HG03460 (cell line): ENCODE measurements at regions not wholly inside any gene's neighbourhood (a gene's known extent, or its start where the extent isn't known, plus 50 kb on each side); places are given as distances from the start of the nearest gene placed in this dataset.

Source experiments
- ATAC-seq: cut with Tn5 transposase; IDR thresholded peaks from one replicate; pipeline ENCODE4 v1.9.1; 2021; ENCODE audit not compliant: unreplicated experiment

DNA sequence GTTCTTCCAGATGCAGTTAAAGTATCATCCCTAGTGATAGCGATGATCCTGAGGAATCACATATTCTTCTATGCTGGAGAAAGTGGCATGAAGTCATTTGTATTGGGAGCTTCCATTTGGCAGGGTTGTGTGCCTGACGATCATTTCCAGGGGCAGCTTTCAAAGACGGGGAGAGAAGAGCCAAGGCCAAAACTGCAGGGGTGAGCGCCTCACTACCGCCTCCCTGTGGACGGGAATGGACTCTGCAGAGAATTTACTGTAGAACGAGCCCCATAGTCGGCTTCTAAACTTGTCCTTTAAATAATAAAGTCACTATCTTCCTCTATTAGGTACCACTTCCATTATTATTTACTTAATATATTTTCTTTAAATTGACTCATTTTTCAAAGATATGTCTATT, 555.9 kb upstream of the TMEM132C start:
- no peak for ATAC-seq

DNA sequence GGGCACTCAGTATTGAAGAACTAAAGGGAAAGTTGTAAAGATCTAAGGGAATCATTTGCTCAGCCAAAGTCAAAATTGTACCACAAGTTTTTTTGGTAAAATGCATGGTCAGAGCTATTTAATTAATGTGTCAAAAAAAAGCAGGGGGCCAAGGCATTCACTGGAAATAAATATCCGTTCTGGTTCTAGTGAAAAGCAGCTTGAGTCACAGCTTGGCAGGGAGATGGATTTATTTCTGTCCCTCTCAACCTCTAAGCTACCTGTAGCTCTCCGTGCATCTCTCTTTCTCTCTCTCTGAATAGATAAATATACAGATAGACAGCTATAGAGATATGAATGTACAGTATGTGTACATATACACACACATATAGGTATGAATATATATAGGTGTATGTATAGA, 554.4 kb upstream of the TMEM132C start:
- no peak for ATAC-seq

- ATAC-seq: no peak
Measured at GRCh38 chr12:127716166-127716565, 550.8 kb upstream of the TMEM132C start.

GRCh38 chr12:127717278-127717677, 549.7 kb upstream of the TMEM132C start:
- no peak for ATAC-seq

- ATAC-seq: no peak
Measured at GRCh38 chr12:127720334-127720733, 546.6 kb upstream of the TMEM132C start.

GRCh38 chr12:127722611-127723010, 544.4 kb upstream of the TMEM132C start:
- no peak for ATAC-seq

- ATAC-seq: no peak
Measured at GRCh38 chr12:127723251-127723650, 543.7 kb upstream of the TMEM132C start.

GRCh38 chr12:127726671-127727315, 540.2 kb upstream of the TMEM132C start:
- ATAC-seq: no peak

GRCh38 chr12:127728285-127728684, 538.7 kb upstream of the TMEM132C start:
- ATAC-seq: no peak

- no peak for ATAC-seq
Measured at GRCh38 chr12:127728729-127729128, 538.2 kb upstream of the TMEM132C start.

- ATAC-seq: no peak
Measured at GRCh38 chr12:127729381-127729780, 537.6 kb upstream of the TMEM132C start.

DNA sequence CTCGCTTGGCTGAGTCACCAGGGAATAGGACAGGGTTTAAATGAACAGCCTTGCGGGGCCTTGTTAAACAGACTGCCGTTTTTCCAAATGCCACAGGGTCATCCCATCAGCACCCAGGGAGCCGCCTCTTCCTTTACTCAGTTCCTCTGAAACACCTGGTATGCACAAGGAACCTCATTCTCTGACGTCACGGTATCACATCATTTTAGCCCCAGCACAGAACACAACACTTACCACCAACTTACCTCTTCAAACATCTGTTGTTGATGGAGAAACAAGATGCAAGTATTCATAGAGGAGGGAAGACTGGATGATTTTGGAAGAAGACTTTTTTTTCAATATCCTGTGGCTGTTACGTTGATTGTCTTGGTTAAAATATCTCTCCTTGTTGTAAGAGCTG, 535.3 kb upstream of the TMEM132C start:
- no peak for ATAC-seq

- no peak for ATAC-seq
Measured at GRCh38 chr12:127742231-127742630, 524.7 kb upstream of the TMEM132C start.

GRCh38 chr12:127745469-127746212, 521.3 kb upstream of the TMEM132C start:
- no peak for ATAC-seq

- no peak for ATAC-seq
Measured at GRCh38 chr12:127749416-127749815, 517.6 kb upstream of the TMEM132C start.

DNA sequence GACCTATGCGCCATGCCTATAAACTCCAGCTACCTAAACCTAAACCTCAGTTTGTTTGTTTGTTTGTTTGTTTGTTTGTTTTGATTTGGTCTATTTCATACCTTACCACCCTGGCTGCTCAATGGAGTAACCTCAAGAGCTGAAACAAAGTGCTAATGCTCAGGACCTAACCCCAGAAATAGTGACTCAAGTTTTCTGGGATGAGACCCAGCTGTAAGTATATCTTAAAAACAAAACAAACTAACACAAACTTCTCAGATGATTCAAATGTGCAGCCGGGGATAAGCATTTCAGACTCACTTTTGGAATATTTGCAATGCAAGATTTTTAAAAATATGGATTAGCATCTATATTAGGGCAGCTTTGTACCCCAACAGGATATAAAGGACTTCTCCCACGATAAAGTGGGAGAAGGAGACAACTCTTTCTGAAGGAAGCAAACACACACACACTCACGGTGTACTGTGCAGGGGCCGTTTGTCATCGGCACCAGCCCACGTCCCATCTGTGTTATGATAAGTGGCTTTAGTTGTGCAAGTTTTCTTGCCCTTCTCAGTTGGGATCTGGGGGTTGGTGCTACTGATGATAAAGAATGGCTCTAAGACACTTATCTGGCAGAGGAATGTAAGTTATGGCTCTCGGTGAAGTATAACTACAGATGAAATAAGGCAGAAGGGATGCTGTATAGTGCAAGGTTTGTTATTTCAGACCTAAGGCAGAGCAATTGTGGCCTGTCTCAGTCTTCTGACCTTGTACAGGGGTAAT, 516.7 kb upstream of the TMEM132C start:
- ATAC-seq: no peak

DNA sequence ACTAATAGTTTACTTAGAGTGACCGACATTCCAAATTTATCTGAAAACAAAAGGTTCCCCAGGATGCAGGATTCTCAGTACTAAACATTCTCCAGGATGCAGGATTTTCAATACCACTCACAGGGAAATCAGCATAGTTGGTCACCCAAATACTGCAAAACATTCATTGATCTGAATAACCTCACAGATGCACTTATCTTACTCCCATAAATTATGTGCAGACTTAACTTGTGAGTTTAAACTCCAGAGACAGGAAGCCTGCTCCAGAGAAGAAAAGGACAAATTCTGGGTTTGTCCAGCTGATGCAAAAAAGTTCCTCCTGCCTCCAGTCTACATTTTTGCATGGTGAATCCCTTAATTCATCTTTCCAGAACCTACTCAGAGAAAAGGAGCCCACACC, 514.2 kb upstream of the TMEM132C start:
- ATAC-seq: no peak

DNA sequence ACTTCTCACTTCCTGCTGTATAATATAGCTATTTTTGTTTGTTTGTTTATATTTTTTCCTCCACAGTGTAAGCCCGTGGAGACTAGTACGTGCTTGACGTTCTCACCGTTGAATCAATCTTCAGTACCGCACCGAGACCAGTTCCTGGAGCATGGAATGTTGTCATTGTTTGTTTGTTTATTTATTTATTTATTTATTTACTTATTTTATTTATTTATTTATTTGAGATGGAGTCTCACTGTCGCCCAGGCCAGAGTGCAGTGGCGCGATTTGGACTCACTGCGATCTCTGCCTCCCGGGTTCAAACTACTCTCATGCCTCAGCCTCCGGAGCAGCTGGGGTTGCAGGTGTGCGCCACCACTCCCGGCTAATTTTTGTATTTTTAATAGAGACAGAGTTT, 506.6 kb upstream of the TMEM132C start:
- ATAC-seq: no peak

DNA sequence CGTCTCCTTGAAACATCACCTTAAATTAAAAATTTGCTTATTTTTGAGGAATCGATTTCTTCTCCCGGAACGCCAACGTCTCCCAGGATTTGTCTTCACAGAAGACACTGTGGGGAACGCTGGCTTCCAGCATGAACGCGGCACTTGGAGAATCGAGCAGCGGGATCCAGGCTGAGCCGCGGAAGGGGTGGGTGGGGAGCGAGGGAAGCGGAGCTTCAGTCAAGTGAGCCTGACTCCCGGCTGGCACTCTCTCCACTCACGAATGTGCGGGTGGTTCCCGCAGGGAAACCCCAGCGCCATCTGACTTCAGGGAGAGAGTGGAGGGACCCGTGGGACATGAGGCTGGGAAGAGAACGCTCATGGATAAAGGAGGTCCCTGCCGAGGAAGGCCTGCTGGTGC, 506.0 kb upstream of the TMEM132C start:
- ATAC-seq: no peak

- ATAC-seq: no peak
Measured at GRCh38 chr12:127761880-127762279, 505.1 kb upstream of the TMEM132C start.

DNA sequence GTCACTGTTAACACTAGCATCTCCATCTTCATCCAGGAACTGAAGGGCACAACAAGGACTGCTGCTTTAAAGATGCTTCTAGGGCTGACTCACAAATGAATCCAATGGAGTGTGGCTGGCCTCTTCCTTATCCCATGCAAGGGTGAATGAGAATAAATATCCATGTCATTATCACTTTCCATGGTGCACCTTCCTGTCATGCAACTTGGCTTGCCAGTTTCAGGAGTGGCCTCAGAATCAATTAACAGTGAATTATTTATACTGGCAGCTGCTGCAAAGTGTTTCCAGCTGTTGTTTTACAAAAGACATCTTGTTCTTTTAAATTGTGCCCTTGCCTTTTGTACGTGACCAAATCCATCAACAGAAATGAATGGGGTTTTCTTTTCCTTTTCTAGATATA, 499.3 kb upstream of the TMEM132C start:
- no peak for ATAC-seq

DNA sequence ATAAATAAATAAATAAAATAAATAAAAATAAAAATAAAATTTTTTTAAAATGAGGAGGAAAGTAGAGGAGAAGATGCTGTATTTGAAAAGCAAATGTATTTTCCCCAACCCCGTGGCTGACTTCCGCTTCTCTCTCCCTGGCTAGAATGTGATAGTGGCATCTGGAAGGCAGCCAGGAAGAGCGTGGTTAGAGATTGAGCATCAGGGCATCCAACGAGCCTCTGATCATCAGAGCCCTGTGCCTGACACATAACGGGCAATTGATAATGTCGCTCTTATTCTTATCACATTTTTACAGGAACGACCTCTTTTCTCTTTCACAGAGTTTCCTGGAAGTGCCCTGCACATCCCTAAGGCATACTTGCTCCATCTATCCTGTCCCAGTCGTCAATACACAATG, 496.9 kb upstream of the TMEM132C start:
- no peak for ATAC-seq
